HAP-1 (cell line): ENCODE measurements at regions not wholly inside any gene's neighbourhood (a gene's known extent, or its start where the extent isn't known, plus 50 kb on each side); places are given as distances from the start of the nearest gene placed in this dataset.

Experiments used
- DNase-seq, 2 experiments: peaks; one replicate each; pipeline ENCODE4 v3.0.0-alpha.2; 2016 to 2020; ENCODE audit warnings: low spot score in 2 of 2
- H3K27me3 ChIP-seq: fragments of 250-450 bp; sonication (Bioruptor Pico); 2 replicates; pipeline ENCODE4 v1.5.1; 2020; ENCODE audit warnings: low read depth, mild to moderate bottlenecking, moderate library complexity
- H3K36me3 ChIP-seq: fragments of 250-450 bp; sonication (Bioruptor Pico); replicated peaks from 2 replicates; pipeline ENCODE4 v1.5.1; 2020; ENCODE audit warnings: mild to moderate bottlenecking
- H3K4me1 ChIP-seq: fragments of 250-450 bp; sonication (Bioruptor Pico); 2 replicates; pipeline ENCODE4 v1.5.1; 2020; ENCODE audit warnings: mild to moderate bottlenecking
- H3K4me3 ChIP-seq: fragments of 250-450 bp; sonication (Bioruptor Pico); 2 replicates; pipeline ENCODE4 v1.5.1; 2020; ENCODE audit warnings: mild to moderate bottlenecking, moderate library complexity
- H3K9me3 ChIP-seq: fragments of 250-450 bp; sonication (Bioruptor Pico); 2 replicates; pipeline ENCODE4 v1.5.1; 2020; ENCODE audit warnings: mild to moderate bottlenecking, moderate library complexity
- in situ Hi-C: fragments of 300-500 bp; cut with MboI; formaldehyde crosslinking; loops from 3 replicates; pipeline ENCODE4 v1.14.3; 2020; ENCODE audit warnings: low sequenced_read_pairs, inconsistent platforms, mixed read lengths

DNA sequence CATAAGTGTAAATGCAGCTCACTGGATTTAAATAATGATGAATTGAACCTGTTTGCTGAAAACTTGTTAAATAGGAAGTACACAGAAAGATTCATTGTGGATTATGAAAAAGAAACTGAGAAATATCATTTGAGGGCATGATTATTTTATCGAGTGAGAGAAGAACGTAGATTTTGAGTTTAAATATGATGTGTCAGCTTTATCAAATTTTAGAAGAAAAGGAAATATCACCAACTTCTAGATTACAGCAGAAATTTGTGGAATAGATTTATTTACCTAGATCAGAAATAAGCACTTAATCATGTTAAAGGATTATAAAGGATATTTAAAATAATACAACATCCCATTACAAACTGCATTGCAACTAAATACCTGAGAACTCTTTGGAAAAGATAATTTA lies 315.5 kb downstream of the ZPLD1 start:
- DNase-seq = no peak
- in situ Hi-C loops = no loop called here
- H3K27me3 ChIP-seq = peaks cover 40% of the 10 kb centered on the region

DNA sequence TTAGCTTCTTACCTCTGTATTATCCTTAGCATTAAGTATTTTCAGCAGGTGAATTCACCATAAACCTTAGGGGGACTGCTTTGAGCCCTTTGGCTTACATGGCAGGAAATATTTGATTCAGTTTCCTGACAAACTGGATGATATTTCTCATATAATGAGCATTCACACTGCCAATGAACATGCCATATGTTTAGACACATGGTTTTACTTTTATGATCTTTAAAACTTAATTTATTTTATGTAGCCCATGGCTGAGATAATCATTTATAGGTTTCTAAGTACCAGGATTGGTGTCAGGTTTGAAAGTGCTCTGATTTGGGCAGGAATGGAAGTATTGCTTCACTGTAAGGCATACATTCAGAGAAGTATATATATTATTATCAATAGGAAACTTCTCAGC lies 319.1 kb downstream of the ZPLD1 start:
- Histone ChIP-seq H3K36me3 (no peaks in the 10 kb centered on the region), H3K27me3 (peaks cover 52% of the 10 kb centered on the region), H3K4me3 (no peak overlapping the region), H3K9me3 (no peaks in the 10 kb centered on the region), H3K4me1 (peaks cover 16% of the 10 kb centered on the region)
- in situ Hi-C loops = no loop called here
- no peak for DNase-seq

More for the DNA sequence above, 315.5 kb downstream of the ZPLD1 start:
- no peaks in the 10 kb centered on the region for H3K36me3 ChIP-seq
- H3K9me3 ChIP-seq = no peaks in the 10 kb centered on the region
- peaks cover 5% of the 10 kb centered on the region; the same call in 1 of the 2 replicates for H3K4me1 ChIP-seq
- H3K4me3 ChIP-seq = no peak overlapping the region

- Histone ChIP-seq H3K4me1 (peaks cover 12% of the 10 kb centered on the region), H3K4me3 (no peak overlapping the region), H3K36me3 (no peaks in the 10 kb centered on the region), H3K9me3 (no peaks in the 10 kb centered on the region), H3K27me3 (peaks cover 51% of the 10 kb centered on the region)
- no peak for DNase-seq
- in situ Hi-C loops = no loop called here
Observed at GRCh38 chr3:102756706-102757105, 321.9 kb downstream of the ZPLD1 start.

DNA sequence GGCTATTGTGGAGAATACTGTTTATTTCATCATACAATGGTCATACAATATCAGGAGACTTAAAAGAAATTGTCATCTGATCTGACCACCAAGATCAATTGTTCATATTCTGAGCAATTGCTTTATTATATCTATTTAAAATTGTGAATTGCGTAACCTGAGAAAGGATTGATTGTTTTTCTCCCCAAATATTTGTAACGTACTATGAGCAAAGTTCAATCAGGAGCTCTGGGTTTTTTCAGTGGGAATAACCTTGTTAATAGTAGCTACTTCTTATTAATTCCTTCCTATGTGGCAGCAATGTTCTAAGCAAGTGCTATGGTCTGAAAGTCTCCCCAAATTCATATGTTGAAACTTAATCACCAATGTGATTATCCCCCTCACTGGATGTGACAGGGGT lies 323.1 kb downstream of the ZPLD1 start:
- no peaks in the 10 kb centered on the region for H3K9me3 ChIP-seq
- DNase-seq = no peak
- H3K36me3 ChIP-seq = no peaks in the 10 kb centered on the region
- no peak overlapping the region for H3K4me3 ChIP-seq
- H3K27me3 ChIP-seq = peaks cover 52% of the 10 kb centered on the region
- peaks cover 12% of the 10 kb centered on the region for H3K4me1 ChIP-seq
- in situ Hi-C loops = no loop called here

DNA sequence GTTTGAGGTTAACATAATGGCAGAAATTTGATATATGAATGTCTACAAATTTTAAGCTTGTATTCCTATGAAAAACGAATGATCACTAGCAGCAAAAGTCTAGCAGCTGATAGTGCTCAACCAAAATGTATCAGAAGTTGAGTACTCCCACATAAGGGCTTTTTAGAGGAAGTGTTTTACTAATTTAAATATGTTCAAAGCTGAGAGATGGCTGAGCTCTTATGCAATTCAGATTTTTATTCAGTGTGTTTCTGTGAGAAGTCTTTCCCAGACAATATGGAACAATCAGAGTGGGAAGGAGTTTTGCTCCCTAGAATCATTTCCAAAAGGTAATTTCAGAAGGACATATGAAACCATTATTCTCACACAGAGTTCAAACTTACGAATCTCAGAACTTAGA lies 327.0 kb downstream of the ZPLD1 start:
- in situ Hi-C loops = no loop called here
- Histone ChIP-seq H3K36me3 (no peaks in the 10 kb centered on the region), H3K4me3 (no peak overlapping the region), H3K4me1 (peaks cover 7% of the 10 kb centered on the region), H3K9me3 (no peaks in the 10 kb centered on the region), H3K27me3 (peaks cover 50% of the 10 kb centered on the region)
- no peak for DNase-seq

GRCh38 chr3:102790747-102791325 lies 356.0 kb downstream of the ZPLD1 start:
- no peaks in the 10 kb centered on the region for H3K36me3 ChIP-seq
- DNase-seq = no peak
- H3K4me3 ChIP-seq = no peak overlapping the region
- H3K4me1 ChIP-seq = no peaks in the 10 kb centered on the region
- H3K9me3 ChIP-seq = no peaks in the 10 kb centered on the region
- in situ Hi-C loops = no loop called here
- no peaks in the 10 kb centered on the region for H3K27me3 ChIP-seq

DNA sequence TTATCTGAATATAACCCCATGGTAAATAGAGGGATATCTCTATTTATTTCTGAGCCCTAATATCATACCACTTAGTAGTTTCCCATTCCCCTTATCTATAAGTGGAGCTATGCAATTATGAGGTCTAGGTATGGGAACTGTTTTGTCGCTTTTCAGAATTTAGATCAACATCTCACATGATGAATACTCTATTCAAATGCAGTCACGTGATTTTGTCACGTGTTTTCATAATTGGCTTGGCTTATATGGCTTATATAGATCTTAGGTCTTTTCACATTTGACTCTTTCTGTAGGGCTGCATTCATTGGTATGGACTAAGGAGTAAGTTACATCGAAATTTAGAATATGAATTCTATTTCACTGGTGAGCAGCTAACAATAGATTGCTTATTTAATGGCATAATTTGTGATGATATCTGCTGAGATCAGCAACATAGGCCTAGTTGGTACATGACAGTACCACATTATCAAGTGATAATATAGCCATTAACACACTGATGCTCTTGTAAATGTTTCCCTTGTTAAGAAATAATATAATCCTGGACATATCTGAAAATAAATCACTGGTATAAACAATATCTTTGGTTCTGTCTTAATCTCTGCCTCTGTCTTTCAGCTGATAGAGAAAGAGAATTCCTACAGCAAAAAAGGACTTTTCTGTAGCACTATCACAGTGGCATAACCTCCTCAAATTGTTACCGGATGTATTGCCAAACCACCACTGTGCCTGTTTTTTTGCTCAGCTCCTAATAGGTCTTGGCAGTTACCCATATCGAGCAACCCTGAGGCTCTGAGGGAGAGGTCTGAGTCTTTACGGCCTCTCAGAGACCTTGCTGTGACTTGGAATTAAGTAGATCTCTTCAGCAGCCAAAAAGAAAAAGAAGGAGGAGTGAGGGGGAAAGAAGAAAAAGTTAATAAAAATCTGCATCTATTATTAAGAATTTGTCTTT lies 357.1 kb downstream of the ZPLD1 start:
- in situ Hi-C loops = no loop called here
- no peak overlapping the region for H3K4me3 ChIP-seq
- H3K27me3 ChIP-seq = no peaks in the 10 kb centered on the region
- no peaks in the 10 kb centered on the region for H3K4me1 ChIP-seq
- H3K9me3 ChIP-seq = no peaks in the 10 kb centered on the region
- no peak for DNase-seq
- H3K36me3 ChIP-seq = no peaks in the 10 kb centered on the region

- Histone ChIP-seq H3K4me3 (no peak overlapping the region), H3K36me3 (no peaks in the 10 kb centered on the region), H3K27me3 (no peaks in the 10 kb centered on the region), H3K9me3 (no peaks in the 10 kb centered on the region), H3K4me1 (no peaks in the 10 kb centered on the region)
- DNase-seq = no peak
- in situ Hi-C loops = no loop called here
Observed at GRCh38 chr3:102796804-102797203, 362.0 kb downstream of the ZPLD1 start.

DNA sequence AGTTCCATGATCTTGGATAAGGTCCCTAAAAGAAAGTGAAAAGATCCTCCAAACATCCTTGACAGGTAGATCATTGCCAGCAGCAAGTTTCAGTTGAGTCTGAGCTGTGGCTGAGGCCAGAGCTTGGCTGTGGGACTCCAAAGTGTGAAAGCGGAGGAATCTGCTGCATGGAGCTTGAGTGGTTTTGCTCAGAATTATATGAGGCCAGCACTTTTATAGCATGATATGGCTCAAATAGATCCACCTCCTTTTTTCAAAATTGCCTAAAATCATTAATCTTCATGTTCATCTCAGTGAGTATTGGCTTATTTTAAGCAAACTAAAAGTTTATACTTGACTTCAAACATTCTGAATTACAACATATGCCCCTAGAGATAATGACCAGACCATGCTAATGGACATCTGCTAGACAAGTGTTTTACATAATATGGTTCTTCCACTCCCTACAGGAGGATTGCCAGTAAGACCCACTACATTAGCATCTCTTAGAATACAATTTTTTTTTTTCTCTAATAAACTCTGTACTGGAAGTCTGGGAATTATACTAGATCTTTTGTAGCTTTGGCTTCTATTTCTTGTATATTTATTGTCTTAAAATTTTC lies 368.1 kb downstream of the ZPLD1 start:
- H3K36me3 ChIP-seq = no peaks in the 10 kb centered on the region
- DNase-seq = no peak
- no peak overlapping the region for H3K4me3 ChIP-seq
- H3K27me3 ChIP-seq = 0 out of 2 replicates have a peak, but pooled peaks cover 2% of the 10 kb centered on the region
- H3K4me1 ChIP-seq = no peaks in the 10 kb centered on the region
- no peaks in the 10 kb centered on the region for H3K9me3 ChIP-seq
- in situ Hi-C loops = no loop called here

- H3K4me3 ChIP-seq = no peak overlapping the region
- no peaks in the 10 kb centered on the region for H3K4me1 ChIP-seq
- in situ Hi-C loops = no loop called here
- no peak for DNase-seq
- H3K27me3 ChIP-seq = peaks cover 12% of the 10 kb centered on the region; the same call in 1 of the 2 replicates
- no peaks in the 10 kb centered on the region for H3K9me3 ChIP-seq
- H3K36me3 ChIP-seq = no peaks in the 10 kb centered on the region
Observed at GRCh38 chr3:102810937-102811336, 376.1 kb downstream of the ZPLD1 start.

DNA sequence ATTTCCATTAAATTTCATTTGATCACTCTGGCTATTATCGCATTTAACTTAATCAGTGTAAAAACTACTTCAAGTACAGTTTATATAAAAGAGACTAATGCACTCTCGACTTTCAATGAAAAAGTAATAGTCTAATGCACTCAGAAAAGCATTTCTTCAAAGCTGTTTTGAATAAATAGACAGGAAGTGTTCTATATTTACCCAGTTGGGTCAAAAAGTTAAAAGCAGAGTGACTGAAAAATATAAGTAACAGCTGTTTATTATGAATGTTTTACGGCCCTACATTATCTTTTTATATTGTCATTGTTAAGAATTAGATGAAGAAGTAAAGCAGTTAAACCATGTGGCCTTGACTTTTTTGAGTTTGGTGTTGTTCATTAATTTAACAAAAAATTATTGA lies 391.8 kb downstream of the ZPLD1 start:
- DNase-seq = no peak
- no peaks in the 10 kb centered on the region for H3K9me3 ChIP-seq
- H3K36me3 ChIP-seq = no peaks in the 10 kb centered on the region
- in situ Hi-C loops = no loop called here
- H3K4me1 ChIP-seq = peaks cover 9% of the 10 kb centered on the region; the same call in 1 of the 2 replicates
- no peaks in the 10 kb centered on the region for H3K27me3 ChIP-seq
- H3K4me3 ChIP-seq = no peak overlapping the region

GRCh38 chr3:102827386-102827785 lies 392.6 kb downstream of the ZPLD1 start:
- Histone ChIP-seq H3K36me3 (no peaks in the 10 kb centered on the region), H3K27me3 (no peaks in the 10 kb centered on the region), H3K4me1 (peaks cover 9% of the 10 kb centered on the region; the same call in 1 of the 2 replicates), H3K4me3 (no peak overlapping the region), H3K9me3 (no peaks in the 10 kb centered on the region)
- in situ Hi-C loops = no loop called here
- no peak for DNase-seq

DNA sequence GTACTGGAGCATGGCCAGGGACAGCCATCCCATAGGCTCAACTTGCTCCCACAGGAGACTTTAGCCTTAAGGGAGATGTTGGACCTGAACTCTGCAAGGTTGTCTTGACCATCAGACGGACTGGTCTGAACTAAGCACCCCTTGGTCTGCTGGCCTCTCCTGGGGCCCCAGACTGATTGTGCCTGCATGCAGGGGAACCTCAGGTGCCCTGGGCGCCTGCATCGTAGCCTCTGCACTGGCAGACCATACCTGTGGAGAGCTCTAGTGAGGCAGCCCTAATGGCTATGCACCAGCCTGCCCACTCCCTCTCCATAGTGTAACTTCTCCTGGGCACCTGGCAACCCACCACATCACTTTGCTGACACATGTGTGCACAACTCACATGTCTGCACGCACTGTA lies 395.6 kb downstream of the ZPLD1 start:
- no peak for DNase-seq
- Histone ChIP-seq H3K27me3 (no peaks in the 10 kb centered on the region), H3K9me3 (no peaks in the 10 kb centered on the region), H3K4me1 (peaks cover 9% of the 10 kb centered on the region; the same call in 1 of the 2 replicates), H3K4me3 (no peak overlapping the region), H3K36me3 (no peaks in the 10 kb centered on the region)
- in situ Hi-C loops = no loop called here

- H3K4me1 ChIP-seq = no peaks in the 10 kb centered on the region
- H3K9me3 ChIP-seq = no peaks in the 10 kb centered on the region
- in situ Hi-C loops = no loop called here
- no peaks in the 10 kb centered on the region for H3K27me3 ChIP-seq
- no peaks in the 10 kb centered on the region for H3K36me3 ChIP-seq
- H3K4me3 ChIP-seq = no peak overlapping the region
- no peak for DNase-seq
Observed at GRCh38 chr3:102841866-102842265, 407.1 kb downstream of the ZPLD1 start.
